ENCODE measurements at regions not wholly inside any gene's neighbourhood (a gene's known extent, or its start where the extent isn't known, plus 50 kb on each side); places are given as distances from the start of the nearest gene placed in this dataset.

DNA sequence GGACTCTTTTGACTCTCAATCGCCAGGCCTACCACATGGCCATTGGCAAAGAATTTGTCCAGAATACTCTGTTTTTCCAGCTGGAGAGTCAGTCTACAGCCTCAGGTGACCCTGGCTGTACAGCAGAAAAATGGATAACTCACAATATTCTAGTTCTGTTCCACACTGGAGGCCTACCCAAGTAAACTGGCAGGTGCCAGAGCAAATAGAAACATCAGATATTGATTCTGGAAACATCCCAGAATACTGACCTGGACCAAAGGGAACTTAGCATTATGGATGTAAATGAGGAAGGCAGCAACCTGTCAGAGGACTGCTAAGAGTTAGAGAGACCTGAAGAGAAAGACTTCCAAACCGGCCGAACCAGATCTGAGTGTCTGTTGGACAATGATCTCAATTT lies 147.9 kb upstream of the SMAD1 start:
- WGBS, result 95% methylated on average over 3 of the region's 3 CpGs
- intact Hi-C loops (cut with DNase I), result no loop called here
- Histone ChIP-seq H3K27ac (replicated peaks in 1 of 4) (no peak overlapping the region), H3K36me3 (no peaks in the 10 kb centered on the region), H3K4me1 (no peaks in the 10 kb centered on the region), H3K4me3 (no peak overlapping the region), H3K27me3 (no peaks in the 10 kb centered on the region), H3K9me3 (no peaks in the 10 kb centered on the region)
- DNase-seq (ENCODE audit: extremely low spot score), result no peak
- TF ChIP-seq POLR2AphosphoS5 (IDR thresholded peaks at IDR 0.05), result no peak
- no peak for TF ChIP-seq EP300 (IDR thresholded peaks at IDR 0.05)
- no peak for TF ChIP-seq POLR2A (IDR thresholded peaks at IDR 0.05; ENCODE audit: low read depth)
- TF ChIP-seq, protein P1, sequence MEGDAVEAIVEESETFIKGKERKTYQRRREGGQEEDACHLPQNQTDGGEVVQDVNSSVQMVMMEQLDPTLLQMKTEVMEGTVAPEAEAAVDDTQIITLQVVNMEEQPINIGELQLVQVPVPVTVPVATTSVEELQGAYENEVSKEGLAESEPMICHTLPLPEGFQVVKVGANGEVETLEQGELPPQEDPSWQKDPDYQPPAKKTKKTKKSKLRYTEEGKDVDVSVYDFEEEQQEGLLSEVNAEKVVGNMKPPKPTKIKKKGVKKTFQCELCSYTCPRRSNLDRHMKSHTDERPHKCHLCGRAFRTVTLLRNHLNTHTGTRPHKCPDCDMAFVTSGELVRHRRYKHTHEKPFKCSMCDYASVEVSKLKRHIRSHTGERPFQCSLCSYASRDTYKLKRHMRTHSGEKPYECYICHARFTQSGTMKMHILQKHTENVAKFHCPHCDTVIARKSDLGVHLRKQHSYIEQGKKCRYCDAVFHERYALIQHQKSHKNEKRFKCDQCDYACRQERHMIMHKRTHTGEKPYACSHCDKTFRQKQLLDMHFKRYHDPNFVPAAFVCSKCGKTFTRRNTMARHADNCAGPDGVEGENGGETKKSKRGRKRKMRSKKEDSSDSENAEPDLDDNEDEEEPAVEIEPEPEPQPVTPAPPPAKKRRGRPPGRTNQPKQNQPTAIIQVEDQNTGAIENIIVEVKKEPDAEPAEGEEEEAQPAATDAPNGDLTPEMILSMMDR (IDR thresholded peaks at IDR 0.05), result no peak

GRCh38 chr4:145326491-145326890 lies 146.1 kb upstream of the OTUD4 start:
- H3K36me3 ChIP-seq, result no peaks in the 10 kb centered on the region
- peak; percentile 19 for DNase-seq (ENCODE audit: extremely low spot score)
- no peaks in the 10 kb centered on the region for H3K9me3 ChIP-seq
- no peak for TF ChIP-seq POLR2A (IDR thresholded peaks at IDR 0.05; ENCODE audit: low read depth)
- no peak for TF ChIP-seq EP300 (IDR thresholded peaks at IDR 0.05)
- no peak for TF ChIP-seq POLR2AphosphoS5 (IDR thresholded peaks at IDR 0.05)
- TF ChIP-seq, protein P1 (IDR thresholded peaks at IDR 0.05), result no peak
- 72% methylated on average over 2 of the region's 2 CpGs for WGBS
- no peaks in the 10 kb centered on the region for H3K27me3 ChIP-seq
- H3K4me1 ChIP-seq, result no peaks in the 10 kb centered on the region
- no peak overlapping the region for H3K27ac ChIP-seq (replicated peaks in 1 of 4)
- intact Hi-C loops (cut with DNase I), result no loop called here
- no peak overlapping the region for H3K4me3 ChIP-seq

- Histone ChIP-seq H3K4me1 (no peaks in the 10 kb centered on the region), H3K9me3 (no peaks in the 10 kb centered on the region), H3K36me3 (no peaks in the 10 kb centered on the region), H3K27ac (replicated peaks in 1 of 4) (no peak overlapping the region), H3K27me3 (no peaks in the 10 kb centered on the region), H3K4me3 (no peak overlapping the region)
- 83% methylated on average over 8 of the region's 8 CpGs for WGBS
- intact Hi-C loops (cut with DNase I), result no loop called here
- peak; percentile 47 for DNase-seq (ENCODE audit: extremely low spot score)
- no peak for TF ChIP-seq POLR2A (IDR thresholded peaks at IDR 0.05; ENCODE audit: low read depth)
- TF ChIP-seq POLR2AphosphoS5 (IDR thresholded peaks at IDR 0.05), result no peak
- TF ChIP-seq, protein P1 (IDR thresholded peaks at IDR 0.05), result no peak
- no peak for TF ChIP-seq EP300 (IDR thresholded peaks at IDR 0.05)
These were observed 143.8 kb upstream of the OTUD4 start for GRCh38 chr4:145324161-145324560.

GRCh38 chr4:145320294-145320693 lies 139.9 kb upstream of the OTUD4 start:
- H3K27ac ChIP-seq (replicated peaks in 1 of 4), result no peak overlapping the region
- H3K4me1 ChIP-seq, result no peaks in the 10 kb centered on the region
- TF ChIP-seq POLR2A (IDR thresholded peaks at IDR 0.05; ENCODE audit: low read depth) (no peak), POLR2AphosphoS5 (IDR thresholded peaks at IDR 0.05) (no peak), EP300 (IDR thresholded peaks at IDR 0.05) (no peak)
- TF ChIP-seq, protein P1 (IDR thresholded peaks at IDR 0.05), result no peak
- no peaks in the 10 kb centered on the region for H3K36me3 ChIP-seq
- no peaks in the 10 kb centered on the region for H3K27me3 ChIP-seq
- no peak overlapping the region for H3K4me3 ChIP-seq
- WGBS, result 49% methylated on average over 5 of the region's 5 CpGs
- intact Hi-C loops (cut with DNase I), result no loop called here
- DNase-seq (ENCODE audit: extremely low spot score), result peak; percentile 10
- H3K9me3 ChIP-seq, result no peaks in the 10 kb centered on the region

GRCh38 chr4:145319751-145320150 lies 139.4 kb upstream of the OTUD4 start:
- Histone ChIP-seq H3K9me3 (no peaks in the 10 kb centered on the region), H3K27ac (replicated peaks in 1 of 4) (no peak overlapping the region), H3K4me3 (no peak overlapping the region), H3K36me3 (no peaks in the 10 kb centered on the region), H3K4me1 (no peaks in the 10 kb centered on the region), H3K27me3 (no peaks in the 10 kb centered on the region)
- DNase-seq (ENCODE audit: extremely low spot score), result no peak
- TF ChIP-seq, protein P1 (IDR thresholded peaks at IDR 0.05), result no peak
- TF ChIP-seq POLR2A (IDR thresholded peaks at IDR 0.05; ENCODE audit: low read depth) (no peak), EP300 (IDR thresholded peaks at IDR 0.05) (no peak), POLR2AphosphoS5 (IDR thresholded peaks at IDR 0.05) (no peak)
- WGBS, result 62% methylated on average over 2 of the region's 2 CpGs
- intact Hi-C loops (cut with DNase I), result no loop called here
